K562 (cell line): ENCODE measurements at regions not wholly inside any gene's neighbourhood (a gene's known extent, or its start where the extent isn't known, plus 50 kb on each side); places are given as distances from the start of the nearest gene placed in this dataset.

Experiments used
- ATAC-seq: fragments of 200-7000 bp; cut with Tn5 transposase; 3 replicates; pipeline ENCODE4 v1.9.1; 2020; ENCODE audit warnings: moderate library complexity
- BruUV-seq: library from RNA; stranded (reverse); fragments of 400-500 nt; replicated peaks from 2 replicates; lab custom pipeline; 2021; lab: Mats Ljungman, UMichigan
- CTCF ChIA-PET: fragments of 300-600 bp; formaldehyde crosslinking; extraction: SDS; loops from one replicate; lab custom pipeline; 2021; ENCODE audit warnings: low intra/inter-chr PET ratio; lab: Yijun Ruan, JAX
- POLR2A ChIA-PET: fragments of 300-600, 350-650 bp; sonication (Branson Sonifier 250); formaldehyde crosslinking; extraction: SDS; loops from one replicate; lab custom pipeline; 2021; ENCODE audit warnings: antibody characterized with exemption, inconsistent platforms; lab: Yijun Ruan, JAX
- DNase-seq, 4 experiments: peaks; one replicate each; pipeline versions ENCODE4 v3.0.0 to v3.0.0-alpha.2; 2011 to 2018; ENCODE audit warnings: low spot score in 3 of 4, mixed read lengths in 3 of 4; ENCODE audit errors: extremely low read depth in 1 of 4
- FAIRE-seq: peaks from 2 replicates; lab custom pipeline; 2011; peaks lifted over from hg19 to GRCh38; lab: Jason Lieb, UNC
- H2AFZ ChIP-seq: 2 replicates; pipeline ENCODE4 v1.6.0; 2011; ENCODE audit warnings: low read depth, low read length, control low read depth, inconsistent platforms
- H3K27ac ChIP-seq: fragments of 200-600 bp; 3 replicates; pipeline ENCODE4 v1.8.0; 2011; ENCODE audit warnings: low read depth, mild to moderate bottlenecking, control low read depth, inconsistent platforms, low read length, moderate library complexity, mixed read lengths; ENCODE audit errors: extremely low read depth
- H3K27me3 ChIP-seq, 2 experiments: fragments of 300-600 bp in 1 of 2; 2 replicates in 1 of 2; 3 replicates in 1 of 2; pipeline versions ENCODE4 v1.6.0 to v1.8.0; 2011; ENCODE audit warnings: inconsistent platforms in 2 of 2, low read length in 2 of 2, mild to moderate bottlenecking in 1 of 2, mixed read lengths in 1 of 2, moderate library complexity in 1 of 2; ENCODE audit not compliant: control insufficient read depth in 2 of 2, insufficient read depth in 2 of 2
- H3K36me3 ChIP-seq: fragments of 300-600 bp; 3 replicates; pipeline ENCODE4 v1.8.0; 2011; ENCODE audit warnings: mild to moderate bottlenecking, low read length, inconsistent platforms; ENCODE audit not compliant: control insufficient read depth, insufficient read depth
- H3K4me1 ChIP-seq, 2 experiments: fragments of 200-600 bp in 1 of 2; replicated peaks in 1 of 2; 2 replicates in 1 of 2; 3 replicates in 1 of 2; pipeline versions ENCODE4 v1.5.1 to v1.8.0; 2011; ENCODE audit warnings: inconsistent platforms in 2 of 2, low read length in 2 of 2, mild to moderate bottlenecking in 1 of 2, mixed read lengths in 1 of 2, moderate library complexity in 1 of 2; ENCODE audit not compliant: control insufficient read depth in 2 of 2, insufficient read depth in 2 of 2
- H3K4me2 ChIP-seq: 2 replicates; pipeline ENCODE4 v1.6.1; 2011; ENCODE audit warnings: low read length, control low read depth, inconsistent platforms, mixed read lengths; ENCODE audit not compliant: insufficient read depth
- H3K4me3 ChIP-seq: fragments of 200-600 bp; sonication (generic), shearing (Covaris generic); 2 replicates; pipeline ENCODE4 v1.5.1; 2016; ENCODE audit warnings: control low read depth, inconsistent platforms
- H3K79me2 ChIP-seq: fragments of 200-600 bp; 3 replicates; pipeline ENCODE4 v1.8.0; 2011; ENCODE audit warnings: low read length, inconsistent platforms; ENCODE audit not compliant: control insufficient read depth, insufficient read depth
- H3K9ac ChIP-seq, 2 experiments: 2 replicates each; pipeline versions ENCODE4 v1.6.0 to v1.6.1; 2011; ENCODE audit warnings: low read depth in 2 of 2, low read length in 2 of 2, control low read depth in 1 of 2, inconsistent platforms in 1 of 2, mild to moderate bottlenecking in 1 of 2, mixed read lengths in 1 of 2; ENCODE audit not compliant: insufficient read depth in 1 of 2
- H3K9me1 ChIP-seq: one replicate; pipeline ENCODE4 v1.6.0; 2011; ENCODE audit warnings: inconsistent platforms, mild to moderate bottlenecking, low read length, moderate library complexity; ENCODE audit not compliant: control insufficient read depth, insufficient read depth
- H3K9me3 ChIP-seq: replicated peaks from 2 replicates; pipeline ENCODE4 v1.5.1; 2011; ENCODE audit warnings: low read depth, low read length, inconsistent platforms; ENCODE audit not compliant: control insufficient read depth, insufficient read depth
- H4K20me1 ChIP-seq: replicated peaks from 2 replicates; pipeline ENCODE4 v1.6.1; 2011; ENCODE audit warnings: low read length, inconsistent platforms, mixed read lengths; ENCODE audit not compliant: control insufficient read depth, insufficient read depth
- CLOCK ChIP-seq: fragments of 250-450 bp; sonication (Bioruptor Pico); IDR thresholded peaks from 2 replicates; pipeline ENCODE4 v1.4.0; 2020; ENCODE audit warnings: mild to moderate bottlenecking, moderate library complexity, borderline replicate concordance
- DACH1 ChIP-seq: fragments of 450-650 bp; IDR thresholded peaks from 2 replicates; pipeline ENCODE4 v1.6.1; 2018; ENCODE audit not compliant: partially characterized antibody
- FOXA3 ChIP-seq, 2 experiments: fragments of 450-650 bp in 1 of 2; sonication (generic) in 1 of 2; formaldehyde crosslinking; IDR thresholded peaks in 1 of 2; conservative IDR thresholded peaks in 1 of 2; 2 replicates each; pipeline versions ENCODE4 v1.4.0 to v1.8.0; 2020 to 2022; ENCODE audit warnings: mild to moderate bottlenecking in 2 of 2, missing genetic modification reagents in 1 of 2
- LARP7 ChIP-seq: fragments of 450-650 bp; IDR thresholded peaks from 2 replicates; pipeline ENCODE4 v1.6.1; 2016
- NFE2L1 ChIP-seq: fragments of 450-650 bp; IDR thresholded peaks from 2 replicates; pipeline ENCODE4 v1.6.1; 2016; ENCODE audit warnings: missing genetic modification characterization, low read depth, mild to moderate bottlenecking, missing compliant biosample characterization, moderate library complexity, borderline replicate concordance
- NR0B1 ChIP-seq: fragments of 450-650 bp; IDR thresholded peaks from one replicate; pipeline ENCODE4 v1.6.1; 2018; ENCODE audit warnings: mild to moderate bottlenecking, moderate library complexity; ENCODE audit not compliant: partially characterized antibody
- SRSF9 ChIP-seq: fragments of 200-400 bp; formaldehyde crosslinking; IDR thresholded peaks from 2 replicates; pipeline ENCODE4 v1.6.1; 2017; ENCODE audit warnings: low read depth, low read length, borderline replicate concordance
- THAP12 ChIP-seq: fragments of 250-450 bp; sonication (Bioruptor Pico); IDR thresholded peaks from 2 replicates; pipeline ENCODE4 v1.9.0; 2021; ENCODE audit warnings: mild to moderate bottlenecking, inconsistent platforms
- THRB ChIP-seq: fragments of 450-650 bp; formaldehyde crosslinking; conservative IDR thresholded peaks from 2 replicates; pipeline ENCODE4 v1.4.0; 2022; ENCODE audit warnings: mild to moderate bottlenecking, missing genetic modification characterization
- ZNF280A ChIP-seq: fragments of 450-650 bp; IDR thresholded peaks from 2 replicates; pipeline ENCODE4 v1.6.1; 2018; ENCODE audit warnings: mild to moderate bottlenecking, low read depth; ENCODE audit not compliant: partially characterized antibody
- WGBS: fragments of 100-300 bp; shearing (Covaris generic); methylation state at CpG from one replicate; pipeline ENCODE4 v1.1.6; 2016; ENCODE audit warnings: low coverage, mixed read lengths; ENCODE audit not compliant: insufficient coverage; ENCODE audit errors: missing lambda C conversion rate; 5-methylcytosine and 5-hydroxymethylcytosine counted together
- in situ Hi-C: fragments of 300-500 bp; cut with MboI; formaldehyde crosslinking; loops from 4 replicates; pipeline ENCODE4 v1.15.0; 2018; ENCODE audit warnings: inconsistent platforms, mixed read lengths
- intact Hi-C: fragments of 100-400 bp; cut with micrococcal nuclease; formaldehyde crosslinking; loops from 2 replicates; pipeline ENCODE4 v1.14.2; 2022

- TF ChIP-seq ZNF280A, result no peak
These were observed 744.0 kb downstream of the ADCYAP1 start (continued) for GRCh38 chr18:1648712-1649111.

GRCh38 chr18:1652018-1652417, 747.3 kb downstream of the ADCYAP1 start:
- Histone ChIP-seq H4K20me1 (no peaks in the 10 kb centered on the region), H3K79me2 (no peaks in the 10 kb centered on the region), H3K4me1 (no peaks in the 10 kb centered on the region), H3K27me3 (no peaks in the 10 kb centered on the region), H3K9me3 (no peaks in the 10 kb centered on the region), H3K9me1 (no peaks in the 10 kb centered on the region), H3K36me3 (no peaks in the 10 kb centered on the region), H3K9ac (no peak overlapping the region), H2AFZ (no peak overlapping the region), H3K27ac (no peak overlapping the region), H3K4me2 (no peak overlapping the region), H3K4me3 (no peak overlapping the region)
- WGBS, result 38% methylated on average over 2 of the region's 2 CpGs
- ATAC-seq (no peak), DNase-seq (no peak), FAIRE-seq (no peak)
- intact Hi-C loops, result no loop called here
- CTCF ChIA-PET, result no interaction called here
- in situ Hi-C loops, result no loop called here
- POLR2A ChIA-PET, result no interaction called here
- BruUV-seq, result no TSS peak
- TF ChIP-seq DACH1 (no peak), NR0B1 (no peak), THAP12 (CRISPR knock-in tag) (no peak), CLOCK (CRISPR knock-in tag) (no peak), FOXA3 (CRISPR knock-in tag; conservative IDR thresholded peaks at IDR 0.05 in 1 of 2, IDR thresholded peaks at IDR 0.05 in 1 of 2) (no peak), THRB (CRISPR knock-in tag) (no peak), SRSF9 (no peak), LARP7 (no peak), NFE2L1 (tag) (no peak)
